ENCODE measurements at regions not wholly inside any gene's neighbourhood (a gene's known extent, or its start where the extent isn't known, plus 50 kb on each side); places are given as distances from the start of the nearest gene placed in this dataset.

DNA sequence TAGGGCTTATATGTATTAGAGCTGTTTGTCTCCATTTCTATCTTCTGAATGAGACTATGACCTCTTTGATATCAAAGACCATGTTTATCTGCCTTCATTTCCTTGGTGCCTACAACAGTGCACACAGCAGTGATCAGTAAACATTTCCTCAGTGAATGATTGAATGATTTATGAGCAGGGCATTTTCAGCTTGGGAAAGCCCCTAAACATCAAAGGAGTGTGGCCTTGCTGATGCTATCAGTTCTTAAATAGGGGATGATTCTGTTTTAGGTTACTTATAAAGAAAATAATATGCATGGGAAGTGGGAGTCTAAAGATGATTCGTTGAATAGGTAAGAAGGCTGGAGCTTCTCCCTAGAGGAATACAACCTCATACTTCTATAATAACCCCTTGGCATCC lies 425.3 kb downstream of the ZNF521 start:
- CTCF ChIA-PET (ENCODE audit: partially characterized antibody) = interaction anchor here (1.8 kb wide), 1 partner anchor 11 kb away, joined by 3 read pairs; no protein-coding TSS in a partner anchor
- WGBS, 2 experiments (ENCODE audit: extremely low coverage in 1 of 2, insufficient coverage in 1 of 2, insufficient read length in 1 of 2, insufficient replicate concordance in 2 of 2, low coverage in 1 of 2, low lambda C conversion rate in 2 of 2, missing lambda C conversion rate in 1 of 2) = 91% methylated on average over 1 of the region's 1 CpG; no CpG with 5 or more reads in 1 of the 2 experiments

More for the DNA sequence above, 425.3 kb downstream of the ZNF521 start:
- H3K56ac ChIP-seq (replicated peaks; ENCODE audit: insufficient read length, low read depth, low read length) = no peak overlapping the region
- H3K79me2 ChIP-seq (ENCODE audit: control insufficient read depth in 1 of 2, insufficient read depth in 2 of 2, low read length in 2 of 2) = no peaks in the 10 kb centered on the region
- H2BK120ac ChIP-seq (replicated peaks; ENCODE audit: low read depth, low read length) = no peak overlapping the region
- no peak overlapping the region for H3K9ac ChIP-seq (replicated peaks in 1 of 4; ENCODE audit: extremely low read depth in 1 of 4, low read depth in 3 of 4, low read length in 3 of 4)
- H3K18ac ChIP-seq (ENCODE audit: extremely low read depth, low read length) = no peak overlapping the region
- H3K23ac ChIP-seq (ENCODE audit: insufficient read length) = no peak overlapping the region
- no peak overlapping the region for H3K4me3 ChIP-seq (ENCODE audit: extremely low read depth in 1 of 4, insufficient read depth in 2 of 4, low read depth in 3 of 4, low read length in 4 of 4)
- H2BK5ac ChIP-seq (ENCODE audit: low read depth, low read length) = no peak overlapping the region
- no peak overlapping the region for H2AFZ ChIP-seq (ENCODE audit: low read length)
- H3K14ac ChIP-seq (ENCODE audit: insufficient read length) = no peak overlapping the region
- no peaks in the 10 kb centered on the region for H3K36me3 ChIP-seq (ENCODE audit: control insufficient read depth in 2 of 4, insufficient read depth in 4 of 4, low read length in 3 of 4)
- no peak overlapping the region for H2AK5ac ChIP-seq (ENCODE audit: low read depth, low read length)
- no peaks in the 10 kb centered on the region for H3K9me3 ChIP-seq (ENCODE audit: insufficient read depth in 2 of 2, low read depth in 1 of 2, low read length in 1 of 2)
- no peak overlapping the region for H2BK12ac ChIP-seq (ENCODE audit: low read depth, low read length)
- H3K27me3 ChIP-seq (replicated peaks in 1 of 4; ENCODE audit: control insufficient read depth in 3 of 4, extremely low read depth in 1 of 4, insufficient read depth in 3 of 4, low read length in 3 of 4) = no peaks in the 10 kb centered on the region
- H3K79me1 ChIP-seq (ENCODE audit: low read depth, low read length) = no peaks in the 10 kb centered on the region
- TF ChIP-seq GABPA (IDR thresholded peaks at IDR 0.05; ENCODE audit: borderline replicate concordance, insufficient read depth, low read length) (no peak), MAFK (IDR thresholded peaks at IDR 0.05; ENCODE audit: low read depth, low read length) (no peak), RFX5 (IDR thresholded peaks at IDR 0.05; ENCODE audit: borderline replicate concordance, low read depth, low read length) (no peak), BACH1 (IDR thresholded peaks at IDR 0.05; ENCODE audit: low read length) (no peak), KDM1A (IDR thresholded peaks at IDR 0.05; ENCODE audit: borderline replicate concordance, low read length) (no peak), SP2 (IDR thresholded peaks at IDR 0.05; ENCODE audit: low read length) (no peak), KDM4A (IDR thresholded peaks at IDR 0.05; ENCODE audit: low read depth, low read length, severe bottlenecking) (no peak)
- TF ChIP-seq, protein P1, sequence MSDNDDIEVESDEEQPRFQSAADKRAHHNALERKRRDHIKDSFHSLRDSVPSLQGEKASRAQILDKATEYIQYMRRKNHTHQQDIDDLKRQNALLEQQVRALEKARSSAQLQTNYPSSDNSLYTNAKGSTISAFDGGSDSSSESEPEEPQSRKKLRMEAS (IDR thresholded peaks at IDR 0.05) = no peak
- no peak for DNase-seq (ENCODE audit: low read depth in 1 of 2, low spot score in 2 of 2)
- no peak overlapping the region for H3K4ac ChIP-seq (replicated peaks; ENCODE audit: insufficient read length, low read depth, low read length)
- no peak for FAIRE-seq
- H3K27ac ChIP-seq (ENCODE audit: low read depth, low read length) = no peak overlapping the region
- H4K5ac ChIP-seq (ENCODE audit: insufficient read length, low read depth, low read length) = no peak overlapping the region
- H3K4me2 ChIP-seq (ENCODE audit: insufficient read depth in 1 of 2, low read depth in 2 of 2, low read length in 2 of 2) = no peak overlapping the region
- POLR2A ChIA-PET (ENCODE audit: partially characterized antibody) = no interaction called here
- no peak overlapping the region for H2BK20ac ChIP-seq (ENCODE audit: low read length)
- H2BK15ac ChIP-seq (ENCODE audit: low read length) = no peak overlapping the region
- no peaks in the 10 kb centered on the region for H3K23me2 ChIP-seq (ENCODE audit: low read depth, low read length)
- no peak overlapping the region for H4K8ac ChIP-seq (ENCODE audit: extremely low read depth, insufficient read depth, low read length)
- no peak overlapping the region for H4K91ac ChIP-seq (replicated peaks; ENCODE audit: insufficient read length, low read length)
- H3K4me1 ChIP-seq (replicated peaks in 1 of 4; ENCODE audit: control insufficient read depth in 3 of 4, insufficient read depth in 4 of 4, low read length in 3 of 4) = peaks cover 3 to 21% (median 8%) of the 10 kb centered on the region in 4 experiments; a peak in 5 of 7 replicates
- H4K20me1 ChIP-seq (replicated peaks in 1 of 2; ENCODE audit: control insufficient read depth in 1 of 2, insufficient read depth in 2 of 2, low read length in 2 of 2) = no peaks in the 10 kb centered on the region
